H9 (cell line): ENCODE measurements at regions not wholly inside any gene's neighbourhood (a gene's known extent, or its start where the extent isn't known, plus 50 kb on each side); places are given as distances from the start of the nearest gene placed in this dataset.

ENCODE experiments used
- DNase-seq: peaks from one replicate; pipeline ENCODE4 v3.0.0-alpha.2; 2017
- H2AFZ ChIP-seq: one replicate; pipeline ENCODE4 v1.6.1; 2013; ENCODE audit warnings: mild to moderate bottlenecking, low read length, control low read depth, moderate library complexity
- H2AK5ac ChIP-seq: 2 replicates; pipeline ENCODE4 v1.6.1; 2013; ENCODE audit warnings: low read length, control low read depth, mixed read lengths; ENCODE audit not compliant: insufficient read length
- H2BK120ac ChIP-seq: one replicate; pipeline ENCODE4 v1.6.1; 2013; ENCODE audit warnings: low read depth, mild to moderate bottlenecking, low read length, control low read depth, inconsistent platforms; ENCODE audit not compliant: poor library complexity, severe bottlenecking
- H2BK12ac ChIP-seq: 2 replicates; pipeline ENCODE4 v1.6.1; 2013; ENCODE audit warnings: low read length, control low read depth, mixed read lengths, low read depth; ENCODE audit not compliant: insufficient read length
- H2BK15ac ChIP-seq: 2 replicates; pipeline ENCODE4 v1.6.1; 2013; ENCODE audit warnings: low read depth, low read length, control low read depth
- H2BK20ac ChIP-seq: one replicate; pipeline ENCODE4 v1.6.1; 2013; ENCODE audit warnings: low read depth, mild to moderate bottlenecking, low read length, control low read depth, inconsistent platforms; ENCODE audit not compliant: poor library complexity, severe bottlenecking
- H2BK5ac ChIP-seq: 2 replicates; pipeline ENCODE4 v1.6.1; 2013; ENCODE audit warnings: low read length, control low read depth, mixed read lengths; ENCODE audit not compliant: insufficient read length
- H3K14ac ChIP-seq: 2 replicates; pipeline ENCODE4 v1.6.1; 2013; ENCODE audit warnings: low read length, control low read depth; ENCODE audit not compliant: insufficient read depth
- H3K18ac ChIP-seq: 2 replicates; pipeline ENCODE4 v1.6.1; 2013; ENCODE audit warnings: low read depth, mild to moderate bottlenecking, mixed read lengths, low read length, control low read depth; ENCODE audit not compliant: insufficient read length
- H3K23ac ChIP-seq: 2 replicates; pipeline ENCODE4 v1.6.1; 2013; ENCODE audit warnings: low read length, control low read depth, mixed read lengths, low read depth; ENCODE audit not compliant: insufficient read length
- H3K23me2 ChIP-seq: 2 replicates; pipeline ENCODE4 v1.6.1; 2013; ENCODE audit warnings: low read depth, mild to moderate bottlenecking, mixed read lengths, low read length, control low read depth; ENCODE audit not compliant: insufficient read length, poor library complexity, severe bottlenecking
- H3K27ac ChIP-seq: 2 replicates; pipeline ENCODE4 v1.5.1; 2013; ENCODE audit warnings: low read length, control low read depth, mixed read lengths, low read depth; ENCODE audit not compliant: insufficient read length
- H3K27me3 ChIP-seq: 2 replicates; pipeline ENCODE4 v1.6.1; 2013; ENCODE audit warnings: low read length, control low read depth, inconsistent platforms; ENCODE audit not compliant: insufficient read depth
- H3K4ac ChIP-seq: 2 replicates; pipeline ENCODE4 v1.6.1; 2013; ENCODE audit warnings: low read depth, mild to moderate bottlenecking, control low read depth, inconsistent platforms, low read length, moderate library complexity
- H3K4me1 ChIP-seq: 2 replicates; pipeline ENCODE4 v1.6.1; 2013; ENCODE audit warnings: low read length, control low read depth, inconsistent platforms; ENCODE audit not compliant: insufficient read depth
- H3K4me2 ChIP-seq: 2 replicates; pipeline ENCODE4 v1.6.1; 2013; ENCODE audit warnings: low read length, control low read depth, mixed read lengths; ENCODE audit not compliant: insufficient read length, insufficient read depth
- H3K56ac ChIP-seq: 2 replicates; pipeline ENCODE4 v1.6.1; 2013; ENCODE audit warnings: low read depth, mild to moderate bottlenecking, mixed read lengths, low read length, control low read depth; ENCODE audit not compliant: insufficient read length
- H3K79me1 ChIP-seq: 2 replicates; pipeline ENCODE4 v1.6.1; 2013; ENCODE audit warnings: low read depth, mild to moderate bottlenecking, moderate library complexity, low read length, control low read depth, inconsistent platforms; ENCODE audit not compliant: insufficient read depth, poor library complexity, severe bottlenecking
- H3K79me2 ChIP-seq: 2 replicates; pipeline ENCODE4 v1.6.1; 2013; ENCODE audit warnings: low read length, control low read depth, inconsistent platforms; ENCODE audit not compliant: insufficient read depth
- H3K9ac ChIP-seq: 2 replicates; pipeline ENCODE4 v1.6.1; 2013; ENCODE audit warnings: low read length, control low read depth, mixed read lengths; ENCODE audit not compliant: insufficient read length; ENCODE audit errors: extremely low read depth
- H3K9me3 ChIP-seq: one replicate; pipeline ENCODE4 v1.6.1; 2013; ENCODE audit warnings: low read depth, low read length, inconsistent platforms; ENCODE audit not compliant: control insufficient read depth
- H3T11ph ChIP-seq: one replicate; pipeline ENCODE4 v1.6.1; 2013; ENCODE audit warnings: mild to moderate bottlenecking, low read length, control low read depth, inconsistent platforms
- H4K20me1 ChIP-seq: one replicate; pipeline ENCODE4 v1.6.1; 2013; ENCODE audit not compliant: control insufficient read depth, insufficient read length, insufficient read depth
- H4K5ac ChIP-seq: 2 replicates; pipeline ENCODE4 v1.6.1; 2013; ENCODE audit warnings: low read depth, mild to moderate bottlenecking, mixed read lengths, low read length, control low read depth; ENCODE audit not compliant: insufficient read length
- H4K8ac ChIP-seq: replicated peaks from 2 replicates; pipeline ENCODE4 v1.6.1; 2013; ENCODE audit warnings: low read length, control low read depth, mixed read lengths, low read depth; ENCODE audit not compliant: insufficient read length
- H4K91ac ChIP-seq: 2 replicates; pipeline ENCODE4 v1.6.1; 2013; ENCODE audit warnings: low read depth, mild to moderate bottlenecking, moderate library complexity, mixed read lengths, low read length, control low read depth; ENCODE audit not compliant: insufficient read length
- H3K27ac Mint-ChIP-seq, 3 experiments: 2 replicates in 2 of 3; 3 replicates in 1 of 3; pipeline ENCODE4 v1.8.0; 2020 to 2021; ENCODE audit warnings: mixed read lengths in 3 of 3, mild to moderate bottlenecking in 1 of 3, moderate library complexity in 1 of 3
- H3K27me3 Mint-ChIP-seq: 2 replicates; pipeline ENCODE4 v1.8.0; 2021; ENCODE audit warnings: low read depth, mild to moderate bottlenecking, moderate library complexity, mixed read lengths
- H3K36me3 Mint-ChIP-seq, 3 experiments: 2 replicates in 2 of 3; 3 replicates in 1 of 3; pipeline ENCODE4 v1.8.0; 2020 to 2021; ENCODE audit warnings: low read depth in 3 of 3, mixed read lengths in 3 of 3; ENCODE audit not compliant: insufficient read depth in 1 of 3
- H3K4me1 Mint-ChIP-seq, 2 experiments: 2 replicates each; pipeline ENCODE4 v1.8.0; 2020; ENCODE audit warnings: mixed read lengths in 2 of 2
- H3K4me3 Mint-ChIP-seq, 2 experiments: 2 replicates in 1 of 2; 3 replicates in 1 of 2; pipeline ENCODE4 v1.8.0; 2020 to 2021; ENCODE audit warnings: mild to moderate bottlenecking in 2 of 2, mixed read lengths in 2 of 2, moderate library complexity in 1 of 2
- H3K9me3 Mint-ChIP-seq, 2 experiments: 2 replicates in 1 of 2; 3 replicates in 1 of 2; pipeline ENCODE4 v1.8.0; 2020; ENCODE audit warnings: mild to moderate bottlenecking in 2 of 2, mixed read lengths in 2 of 2, moderate library complexity in 1 of 2
- CTCF ChIP-seq: fragments of 200-600 bp; sonication (generic); conservative IDR thresholded peaks from 3 replicates; pipeline ENCODE4 v1.8.0; 2021; ENCODE audit warnings: antibody characterized with exemption, mild to moderate bottlenecking

GRCh38 chr6:134442073-134442472, 124.2 kb upstream of the SGK1 start:
- H3K9me3 ChIP-seq, result no peaks in the 10 kb centered on the region
- H4K20me1 ChIP-seq, result no peaks in the 10 kb centered on the region
- H3K27me3 ChIP-seq, result no peaks in the 10 kb centered on the region
- H4K5ac ChIP-seq, result no peak overlapping the region
- no peak overlapping the region for H2AFZ ChIP-seq
- H2BK12ac ChIP-seq, result no peak overlapping the region
- H3K23me2 ChIP-seq, result no peaks in the 10 kb centered on the region
- Mint-ChIP-seq H3K27me3 (no peaks in the 10 kb centered on the region), H3K36me3 (no peaks in the 10 kb centered on the region), H3K9me3 (no peaks in the 10 kb centered on the region), H3K4me3 (no peak overlapping the region), H3K27ac (no peak overlapping the region), H3K4me1 (peaks cover 9 to 10% of the 10 kb centered on the region in 2 experiments)
- no peak overlapping the region for H3K23ac ChIP-seq
- no peak overlapping the region for H3T11ph ChIP-seq
- no peaks in the 10 kb centered on the region for H3K4me1 ChIP-seq
- H3K56ac ChIP-seq, result no peak overlapping the region
- no peaks in the 10 kb centered on the region for H3K79me2 ChIP-seq
- no peak for DNase-seq
- H4K8ac ChIP-seq, result no peak overlapping the region
- no peak overlapping the region for H3K14ac ChIP-seq
- no peak overlapping the region for H2BK15ac ChIP-seq
- no peak overlapping the region for H3K27ac ChIP-seq
- no peak overlapping the region for H2BK5ac ChIP-seq
- no peak overlapping the region for H3K18ac ChIP-seq
- no peak overlapping the region for H2AK5ac ChIP-seq
- no peak overlapping the region for H2BK120ac ChIP-seq
- H3K79me1 ChIP-seq, result no peaks in the 10 kb centered on the region
- no peak overlapping the region for H2BK20ac ChIP-seq
- no peak overlapping the region for H3K4me2 ChIP-seq
- no peak overlapping the region for H3K9ac ChIP-seq
- no peak for TF ChIP-seq CTCF
- no peak overlapping the region for H4K91ac ChIP-seq
- H3K4ac ChIP-seq, result no peak overlapping the region
